HEK293T (cell line): ENCODE measurements at regions not wholly inside any gene's neighbourhood (a gene's known extent, or its start where the extent isn't known, plus 50 kb on each side); places are given as distances from the start of the nearest gene placed in this dataset.

Source experiments
- ARNT ChIP-seq: fragments of 450-650 bp; IDR thresholded peaks from 2 replicates; pipeline ENCODE4 v1.6.1; 2017; ENCODE audit warnings: mild to moderate bottlenecking
- BHLHE40 ChIP-seq: fragments of 450-650 bp; IDR thresholded peaks from 2 replicates; pipeline ENCODE4 v1.6.1; 2016; ENCODE audit warnings: mild to moderate bottlenecking, moderate library complexity, borderline replicate concordance
- CTBP1 ChIP-seq: fragments of 450-650 bp; IDR thresholded peaks from 2 replicates; pipeline ENCODE4 v1.6.1; 2016; ENCODE audit warnings: borderline replicate concordance
- ELF4 ChIP-seq: fragments of 450-650 bp; IDR thresholded peaks from 2 replicates; pipeline ENCODE4 v1.6.1; 2017; ENCODE audit warnings: antibody characterized with exemption
- FOXK2 ChIP-seq: fragments of 450-650 bp; IDR thresholded peaks from 2 replicates; pipeline ENCODE4 v1.6.1; 2016; ENCODE audit warnings: mild to moderate bottlenecking
- FOXM1 ChIP-seq: fragments of 450-650 bp; IDR thresholded peaks from 2 replicates; pipeline ENCODE4 v1.6.1; 2017; ENCODE audit warnings: mild to moderate bottlenecking, borderline replicate concordance
- NFRKB ChIP-seq: fragments of 450-650 bp; IDR thresholded peaks from 2 replicates; pipeline ENCODE4 v1.6.1; 2016; ENCODE audit warnings: mild to moderate bottlenecking, moderate library complexity
- SP1 ChIP-seq: fragments of 450-650 bp; IDR thresholded peaks from 2 replicates; pipeline ENCODE4 v1.6.1; 2017
- SUZ12 ChIP-seq: fragments of 450-650 bp; IDR thresholded peaks from 2 replicates; pipeline ENCODE4 v1.6.1; 2016; ENCODE audit warnings: mild to moderate bottlenecking
- TARDBP ChIP-seq: fragments of 450-650 bp; IDR thresholded peaks from 2 replicates; pipeline ENCODE4 v1.6.1; 2016
- ZNF384 ChIP-seq: fragments of 450-650 bp; IDR thresholded peaks from 2 replicates; pipeline ENCODE4 v1.6.1; 2016

DNA sequence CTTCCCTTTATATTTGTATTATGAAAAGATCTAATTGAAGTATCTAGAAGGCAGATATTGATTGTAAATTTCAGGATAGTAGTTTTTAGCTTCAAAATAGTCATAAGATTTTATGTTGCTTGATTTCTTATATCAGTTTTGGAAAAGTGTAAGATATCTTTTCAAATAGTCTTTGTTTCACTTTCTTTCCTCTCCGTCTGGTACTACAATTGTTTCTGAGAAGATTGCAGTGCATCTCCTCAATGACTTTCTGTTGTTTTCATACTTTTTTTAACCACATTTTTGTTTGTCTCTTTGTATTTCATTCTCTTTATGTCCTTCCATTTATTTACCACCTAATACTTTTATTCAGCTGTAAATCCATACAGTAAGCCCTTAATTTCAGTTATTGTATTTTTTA, 964.6 kb upstream of the B3GALT2 start:
- TF ChIP-seq FOXM1 (no peak), FOXK2 (no peak), ARNT (no peak), ELF4 (no peak), SUZ12 (no peak), TARDBP (no peak), NFRKB (no peak), SP1 (no peak), ZNF384 (no peak), CTBP1 (no peak), BHLHE40 (no peak)
